Brain microvascular endothelial cell (primary cell): ENCODE measurements at regions not wholly inside any gene's neighbourhood (a gene's known extent, or its start where the extent isn't known, plus 50 kb on each side); places are given as distances from the start of the nearest gene placed in this dataset.

Experiments
- DNase-seq: peaks from one replicate; pipeline ENCODE4 v3.0.0-alpha.2; 2020
- H3K27ac ChIP-seq: fragments of 250-450 bp; sonication (Bioruptor Pico); 2 replicates; pipeline ENCODE4 v1.5.1; 2020; ENCODE audit warnings: mild to moderate bottlenecking, moderate library complexity
- H3K27me3 ChIP-seq: fragments of 250-450 bp; sonication (Bioruptor Pico); replicated peaks from 2 replicates; pipeline ENCODE4 v1.5.1; 2020; ENCODE audit warnings: mild to moderate bottlenecking
- H3K36me3 ChIP-seq: fragments of 250-450 bp; sonication (Bioruptor Pico); replicated peaks from 2 replicates; pipeline ENCODE4 v1.5.1; 2020; ENCODE audit warnings: mild to moderate bottlenecking
- H3K4me3 ChIP-seq: 2 replicates; pipeline ENCODE4 v1.5.1; 2011; ENCODE audit warnings: low read depth, mild to moderate bottlenecking, control low read depth, low read length, moderate library complexity
- CTCF ChIP-seq: IDR thresholded peaks from 2 replicates; pipeline ENCODE4 v1.5.1; 2011; ENCODE audit warnings: low read depth, mild to moderate bottlenecking, moderate library complexity, low read length, control low read depth, inconsistent platforms; ENCODE audit errors: missing control alignments
- in situ Hi-C: cut with HindIII; loops from 2 replicates; pipeline ENCODE4 v1.10.0; 2017; ENCODE audit warnings: low sequenced_read_pairs, low pct_ligation_motif_present

DNA sequence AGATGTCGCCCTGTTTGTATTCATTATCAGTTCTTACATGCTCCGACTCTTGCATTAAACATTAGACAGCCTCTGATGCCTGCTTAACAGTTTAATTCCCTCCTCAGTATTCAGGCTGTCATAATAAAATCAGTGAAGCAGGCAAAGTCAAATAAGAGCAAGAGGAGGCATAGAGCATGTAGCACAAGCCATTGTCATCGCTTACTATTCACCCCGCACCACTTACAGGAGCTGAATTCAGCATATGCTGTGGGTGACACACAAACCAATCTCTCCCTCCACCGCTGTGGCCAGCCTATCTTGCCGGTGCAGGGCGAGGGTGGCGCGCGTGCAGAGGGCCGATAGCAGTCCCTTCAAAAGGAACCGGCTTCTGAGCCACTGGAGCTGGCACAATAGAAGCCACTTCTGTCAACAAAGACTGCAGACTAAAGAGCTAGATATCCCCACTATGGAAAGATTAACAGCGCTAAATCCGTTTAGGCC, 433.2 kb upstream of the MGMT start:
- Histone ChIP-seq H3K27me3 (peaks cover 4% of the 10 kb centered on the region), H3K4me3 (no peak overlapping the region), H3K36me3 (no peaks in the 10 kb centered on the region), H3K27ac (no peak overlapping the region)
- no peak for TF ChIP-seq CTCF
- in situ Hi-C loops: no loop called here
- no peak for DNase-seq

GRCh38 chr10:129035052-129035827, 431.8 kb upstream of the MGMT start:
- no peak for DNase-seq
- no peak for TF ChIP-seq CTCF
- no peak overlapping the region for H3K27ac ChIP-seq
- peaks cover 4% of the 10 kb centered on the region for H3K27me3 ChIP-seq
- in situ Hi-C loops: no loop called here
- H3K36me3 ChIP-seq: no peaks in the 10 kb centered on the region
- H3K4me3 ChIP-seq: no peak overlapping the region

- H3K27ac ChIP-seq: no peak overlapping the region
- no peaks in the 10 kb centered on the region for H3K27me3 ChIP-seq
- in situ Hi-C loops: no loop called here
- no peak for TF ChIP-seq CTCF
- H3K36me3 ChIP-seq: no peaks in the 10 kb centered on the region
- H3K4me3 ChIP-seq: no peak overlapping the region
- DNase-seq: no peak
Measured at GRCh38 chr10:129038522-129038921, 428.5 kb upstream of the MGMT start.

DNA sequence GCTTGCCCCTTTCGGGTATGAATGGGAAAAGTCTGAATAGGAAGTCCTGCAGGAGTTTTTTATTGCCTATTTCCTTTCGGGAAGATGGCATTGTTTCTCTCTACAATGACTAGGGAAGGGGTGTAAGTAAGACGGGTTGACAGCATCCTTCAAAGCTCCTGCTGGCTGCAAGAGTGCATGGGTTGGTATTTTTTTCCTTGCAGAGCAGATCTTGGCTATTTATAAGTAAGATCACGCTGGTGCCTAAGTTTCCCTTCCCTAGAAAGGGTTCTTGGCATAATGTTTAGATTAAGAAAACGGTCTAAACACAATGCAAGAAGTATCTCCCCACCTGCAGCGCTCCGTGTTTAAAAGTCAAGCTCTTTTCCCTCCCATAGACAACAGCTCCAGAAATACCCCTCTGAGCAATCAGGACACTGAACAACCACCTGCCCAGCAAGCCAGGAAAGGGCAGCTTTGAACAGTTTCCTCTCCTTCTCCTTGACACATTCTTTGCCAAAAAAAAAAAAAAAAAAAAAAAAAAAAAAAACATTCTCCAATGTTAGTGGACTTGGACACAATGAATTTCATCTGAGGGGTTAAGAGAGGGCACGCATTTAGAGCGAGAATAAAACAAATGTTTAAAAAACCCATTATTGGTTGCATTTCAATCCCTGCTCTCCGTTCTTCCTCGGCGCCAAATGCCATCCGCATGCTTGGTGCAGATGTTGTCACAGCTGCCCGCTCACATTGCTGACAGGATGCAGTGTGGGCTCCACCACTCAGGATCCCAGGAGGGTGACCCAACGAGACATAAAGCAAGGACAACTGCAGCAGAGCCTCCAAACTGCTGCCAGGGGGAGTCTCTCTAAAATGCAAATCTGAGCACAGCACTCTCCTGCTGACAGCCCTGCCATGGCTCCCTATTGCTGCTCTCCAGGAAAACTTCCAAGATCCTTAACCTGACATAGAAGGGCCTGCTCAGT, 427.4 kb upstream of the MGMT start:
- in situ Hi-C loops: no loop called here
- DNase-seq: no peak
- Histone ChIP-seq H3K27ac (no peak overlapping the region), H3K4me3 (no peak overlapping the region), H3K27me3 (no peaks in the 10 kb centered on the region), H3K36me3 (no peaks in the 10 kb centered on the region)
- TF ChIP-seq CTCF: no peak

DNA sequence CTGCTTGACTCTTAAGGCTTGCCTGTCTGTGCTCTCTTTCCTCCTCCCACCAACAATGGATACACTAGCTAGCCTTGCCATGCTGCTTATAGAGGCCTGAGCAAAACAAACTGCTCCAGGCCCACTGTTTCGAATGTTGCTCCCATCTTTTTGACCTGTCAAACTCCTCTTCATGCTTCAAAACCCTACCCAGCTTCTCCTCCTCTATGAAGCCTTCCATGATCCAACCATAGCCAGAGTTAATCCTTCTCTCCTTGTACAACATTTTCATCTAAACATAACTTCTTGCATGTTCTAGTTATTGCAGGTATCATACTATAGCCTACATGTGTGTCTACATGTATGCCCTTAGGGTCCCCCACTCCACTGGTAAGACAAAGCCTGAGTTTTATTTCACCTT, 426.7 kb upstream of the MGMT start:
- Histone ChIP-seq H3K27me3 (no peaks in the 10 kb centered on the region), H3K36me3 (no peaks in the 10 kb centered on the region), H3K27ac (no peak overlapping the region), H3K4me3 (no peak overlapping the region)
- DNase-seq: no peak
- in situ Hi-C loops: no loop called here
- TF ChIP-seq CTCF: no peak
